HFF-Myc (cell line): ENCODE measurements at regions not wholly inside any gene's neighbourhood (a gene's known extent, or its start where the extent isn't known, plus 50 kb on each side); places are given as distances from the start of the nearest gene placed in this dataset.

Experiments
- DNase-seq: peaks from one replicate; pipeline ENCODE4 v3.0.0-alpha.2; 2011; ENCODE audit warnings: low read depth; ENCODE audit errors: extremely low read depth
- H3K4me3 ChIP-seq: replicated peaks from 2 replicates; pipeline ENCODE4 v1.5.1; 2011; ENCODE audit warnings: low read depth, mild to moderate bottlenecking, control low read depth, low read length
- TF ChIP-seq, protein P1 (sequence below): IDR thresholded peaks from 2 replicates; pipeline ENCODE4 v1.5.1; 2012; ENCODE audit warnings: mild to moderate bottlenecking, low read depth, low read length, control low read depth; ENCODE audit errors: missing control alignments

DNA sequence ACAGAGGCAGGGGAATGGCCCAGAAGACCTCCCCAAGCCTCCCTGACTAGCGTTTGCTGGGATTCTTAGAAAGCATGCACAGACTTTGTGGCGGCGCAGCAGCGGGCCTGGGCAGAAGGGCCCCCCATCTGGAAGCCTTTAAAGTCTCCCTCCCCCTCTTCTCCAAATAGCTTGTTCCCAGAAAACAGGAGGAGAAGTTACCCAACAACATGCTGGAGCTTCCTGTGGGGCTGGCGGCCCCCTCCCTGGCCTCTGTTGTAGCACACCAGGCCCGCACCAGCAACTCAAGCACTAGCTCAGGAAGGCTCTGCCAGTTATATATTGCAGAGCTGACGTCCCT, 334.8 kb downstream of the DYSF start:
- TF ChIP-seq, protein P1, sequence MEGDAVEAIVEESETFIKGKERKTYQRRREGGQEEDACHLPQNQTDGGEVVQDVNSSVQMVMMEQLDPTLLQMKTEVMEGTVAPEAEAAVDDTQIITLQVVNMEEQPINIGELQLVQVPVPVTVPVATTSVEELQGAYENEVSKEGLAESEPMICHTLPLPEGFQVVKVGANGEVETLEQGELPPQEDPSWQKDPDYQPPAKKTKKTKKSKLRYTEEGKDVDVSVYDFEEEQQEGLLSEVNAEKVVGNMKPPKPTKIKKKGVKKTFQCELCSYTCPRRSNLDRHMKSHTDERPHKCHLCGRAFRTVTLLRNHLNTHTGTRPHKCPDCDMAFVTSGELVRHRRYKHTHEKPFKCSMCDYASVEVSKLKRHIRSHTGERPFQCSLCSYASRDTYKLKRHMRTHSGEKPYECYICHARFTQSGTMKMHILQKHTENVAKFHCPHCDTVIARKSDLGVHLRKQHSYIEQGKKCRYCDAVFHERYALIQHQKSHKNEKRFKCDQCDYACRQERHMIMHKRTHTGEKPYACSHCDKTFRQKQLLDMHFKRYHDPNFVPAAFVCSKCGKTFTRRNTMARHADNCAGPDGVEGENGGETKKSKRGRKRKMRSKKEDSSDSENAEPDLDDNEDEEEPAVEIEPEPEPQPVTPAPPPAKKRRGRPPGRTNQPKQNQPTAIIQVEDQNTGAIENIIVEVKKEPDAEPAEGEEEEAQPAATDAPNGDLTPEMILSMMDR = no peak
- DNase-seq = no peak
- H3K4me3 ChIP-seq = no peak overlapping the region

DNA sequence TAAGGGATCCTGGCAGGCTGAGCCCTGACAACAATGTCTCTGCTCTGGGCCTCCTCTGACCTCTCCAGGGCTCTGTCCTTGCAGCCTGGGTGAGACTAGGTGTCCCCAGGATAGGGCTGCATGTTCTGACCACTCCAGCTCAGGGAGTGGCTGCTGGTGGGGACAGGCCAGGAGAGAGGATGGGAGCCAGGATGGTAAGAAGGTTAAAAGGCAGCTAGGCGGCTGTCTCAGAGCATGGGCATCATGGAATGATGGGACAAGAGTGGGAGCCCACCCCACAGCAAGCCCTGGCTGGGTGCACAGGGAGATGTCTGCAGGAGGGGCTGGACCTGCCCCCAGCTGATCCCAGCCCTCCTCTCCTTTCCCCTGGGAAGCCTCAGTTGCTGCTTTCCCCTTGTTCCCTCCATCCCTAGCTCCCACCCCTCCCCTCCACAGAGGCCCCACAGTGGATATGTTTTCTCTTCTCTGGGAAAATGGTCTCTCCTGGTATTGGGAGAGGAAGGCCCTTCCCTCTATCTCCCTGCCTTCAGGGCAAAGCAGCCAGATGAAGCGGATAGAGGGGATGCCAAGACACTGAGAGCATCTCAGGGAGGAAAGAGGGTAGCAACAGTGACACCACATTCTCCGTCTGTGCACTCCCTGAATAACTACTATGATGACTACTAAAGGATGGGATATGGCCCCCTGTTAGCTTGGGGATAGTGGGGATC, 334.3 kb downstream of the DYSF start:
- no peak for DNase-seq
- TF ChIP-seq, protein P1 = no peak
- no peak overlapping the region for H3K4me3 ChIP-seq

DNA sequence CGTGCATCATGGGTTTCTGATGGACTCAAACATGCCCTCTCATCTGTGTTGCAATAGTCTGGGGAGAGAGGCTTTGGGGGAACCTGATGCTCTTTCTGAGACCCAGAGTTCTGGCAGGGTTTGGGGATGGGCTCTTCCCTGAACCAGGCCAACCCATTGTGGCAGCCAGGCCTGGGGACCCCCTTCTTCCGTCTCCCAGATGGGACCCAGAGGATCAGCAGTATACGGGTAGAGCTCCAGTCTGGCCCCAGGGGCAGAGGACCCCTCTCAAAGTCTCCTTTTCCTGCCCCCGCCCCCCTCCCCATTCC, 333.7 kb downstream of the DYSF start:
- H3K4me3 ChIP-seq = no peak overlapping the region
- TF ChIP-seq, protein P1 = no peak
- no peak for DNase-seq

DNA sequence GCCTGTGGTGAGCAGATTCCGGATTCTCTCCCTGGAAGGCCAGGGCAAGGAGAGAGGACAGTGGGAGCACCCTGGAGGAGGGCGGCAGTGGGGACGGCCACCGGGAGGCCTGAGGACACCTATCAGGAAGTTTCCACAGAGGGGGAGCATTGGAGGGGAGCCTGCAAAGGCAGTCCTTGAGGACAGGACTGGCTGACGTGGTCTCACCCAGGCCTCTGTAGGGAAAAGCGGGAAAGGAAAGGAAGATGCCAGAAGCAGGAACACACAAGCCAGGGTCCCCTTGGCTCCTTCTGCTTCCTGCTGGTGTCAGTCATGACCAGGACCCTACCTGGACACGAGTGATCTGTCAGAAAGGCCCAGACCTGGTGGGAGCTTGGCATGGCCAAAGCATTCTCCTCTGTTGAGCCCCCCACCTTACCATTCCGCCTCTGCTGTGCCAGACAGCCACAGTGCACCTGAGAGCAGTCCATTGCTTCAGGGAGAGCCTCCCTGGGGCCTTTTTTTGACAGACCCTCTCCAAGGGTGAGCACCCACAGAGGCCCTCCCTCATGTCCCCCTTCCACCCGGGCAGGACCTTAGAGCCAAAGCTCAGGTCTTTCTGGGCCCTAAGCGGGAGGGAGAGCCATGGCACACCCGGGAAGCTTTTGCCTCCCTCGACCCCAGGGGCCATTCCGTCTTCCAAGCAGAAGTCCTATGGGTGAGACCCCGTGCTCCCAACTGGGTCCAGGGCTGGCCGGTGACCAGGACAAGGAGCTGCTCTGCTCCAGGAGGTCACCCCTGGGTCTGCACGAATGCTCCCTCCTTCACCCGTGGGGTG, 333.1 kb downstream of the DYSF start:
- TF ChIP-seq, protein P1 = no peak
- DNase-seq = no peak

DNA sequence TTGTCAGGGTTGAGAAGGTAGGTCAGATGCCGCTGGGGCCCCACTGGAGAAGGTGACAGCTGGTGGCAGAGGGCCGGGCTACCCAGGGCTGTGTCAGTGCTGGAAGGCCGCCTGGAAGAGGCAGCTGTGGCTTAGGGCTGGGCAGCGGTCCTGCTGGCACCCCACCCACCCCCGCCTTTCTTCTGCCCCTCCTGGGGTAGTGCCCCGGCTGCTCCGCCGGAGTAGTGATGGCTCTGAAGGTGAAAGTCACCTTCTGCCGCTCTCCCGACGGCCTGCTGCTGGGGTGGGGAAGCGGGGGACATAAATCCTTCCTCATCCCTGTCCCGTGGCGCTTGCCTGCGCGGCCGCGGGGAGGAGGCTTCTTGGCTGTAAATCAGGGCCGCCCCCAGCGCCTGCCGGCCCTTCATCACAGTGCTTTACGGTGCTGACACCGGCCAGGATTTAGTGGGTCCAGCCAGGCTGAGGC, 332.2 kb downstream of the DYSF start:
- no peak for DNase-seq
- no peak overlapping the region for H3K4me3 ChIP-seq
- TF ChIP-seq, protein P1 = no peak

More for the DNA sequence above, 333.1 kb downstream of the DYSF start:
- H3K4me3 ChIP-seq = no peak overlapping the region

DNA sequence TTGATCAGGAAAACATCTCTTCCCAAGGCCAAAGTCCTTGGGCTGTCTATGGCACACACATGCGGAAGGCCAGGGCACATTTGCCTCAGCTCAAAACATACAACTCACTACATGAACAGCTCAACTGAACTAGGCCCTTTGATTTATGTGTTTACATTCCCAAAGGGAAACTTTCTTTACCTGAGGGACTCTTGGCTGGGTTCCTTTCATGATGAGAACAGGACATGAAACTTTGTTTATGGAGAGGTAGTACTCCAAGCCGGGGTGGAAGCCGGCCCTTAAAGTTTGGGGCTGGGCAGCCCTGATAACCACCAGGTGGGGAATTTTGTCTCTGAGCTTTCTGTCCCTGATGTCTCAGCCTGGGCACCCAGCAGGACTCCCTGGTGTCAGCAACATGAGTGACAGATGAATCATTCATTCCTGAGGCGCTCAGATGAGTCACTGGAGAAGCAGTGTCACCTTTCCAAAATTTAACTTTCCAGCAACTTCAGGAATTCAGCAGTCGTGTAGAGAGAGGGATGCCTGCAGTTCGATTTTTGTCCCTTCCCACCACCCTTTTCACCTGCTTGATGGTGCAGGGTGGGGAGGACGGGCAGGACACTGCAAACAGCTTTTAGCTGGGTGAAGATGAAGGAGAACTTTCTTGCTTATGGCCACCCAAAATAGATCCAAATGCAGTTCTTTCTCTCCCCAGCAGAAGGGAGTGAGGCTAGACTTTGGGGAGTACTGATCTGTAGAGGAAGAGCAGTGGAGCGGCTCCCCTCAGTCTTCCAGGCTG, 331.6 kb downstream of the DYSF start:
- no peak overlapping the region for H3K4me3 ChIP-seq
- TF ChIP-seq, protein P1 = no peak
- no peak for DNase-seq
